GM19043 (cell line): ENCODE measurements at regions not wholly inside any gene's neighbourhood (a gene's known extent, or its start where the extent isn't known, plus 50 kb on each side); places are given as distances from the start of the nearest gene placed in this dataset.

Source experiments
- ATAC-seq: cut with Tn5 transposase; IDR thresholded peaks from one replicate; pipeline ENCODE4 v1.9.1; 2021; ENCODE audit warnings: low read depth; ENCODE audit not compliant: unreplicated experiment

DNA sequence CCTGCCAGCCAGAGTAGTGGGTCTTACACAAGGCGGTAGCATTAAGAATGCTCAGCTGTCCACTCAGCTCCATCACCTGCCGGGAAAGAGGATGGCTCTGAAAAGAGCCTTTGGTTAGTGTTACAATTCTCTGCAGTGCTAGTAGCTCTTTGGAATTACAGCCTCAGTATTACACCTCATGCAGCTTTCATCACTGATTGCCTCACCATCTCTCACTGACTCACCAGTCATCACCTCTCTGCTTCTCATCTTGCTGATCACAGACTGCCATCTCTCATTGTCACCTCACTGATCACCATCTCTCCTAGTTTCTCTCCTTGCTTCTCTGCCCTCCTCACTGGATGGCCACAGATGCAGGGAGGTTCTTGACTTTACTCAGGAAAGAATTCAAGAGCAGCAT, 573.5 kb upstream of the SETBP1 start:
- ATAC-seq, result no peak

DNA sequence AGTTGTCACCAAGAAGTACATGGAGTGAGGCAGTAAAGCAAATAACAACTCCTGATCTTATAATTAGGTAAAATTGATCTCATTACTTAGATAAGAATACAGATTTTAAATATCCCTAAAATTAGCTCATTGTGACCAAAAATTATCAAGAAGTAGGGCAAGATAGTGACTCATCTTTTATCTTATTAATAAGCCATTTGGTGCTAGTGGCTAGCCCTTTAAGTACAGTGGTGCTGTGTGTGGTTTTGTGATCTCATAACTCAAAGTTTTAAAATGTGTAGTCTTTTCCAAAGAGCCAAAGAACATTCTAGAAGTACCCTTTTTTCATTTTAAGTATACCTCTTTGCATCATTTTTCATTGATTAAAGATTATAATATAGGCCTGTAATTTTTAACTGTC, 569.4 kb upstream of the SETBP1 start:
- no peak for ATAC-seq

- ATAC-seq, result no peak
Measured at GRCh38 chr18:44117821-44118220, 562.9 kb upstream of the SETBP1 start.

- no peak for ATAC-seq
Measured at GRCh38 chr18:44119607-44120006, 561.1 kb upstream of the SETBP1 start.

DNA sequence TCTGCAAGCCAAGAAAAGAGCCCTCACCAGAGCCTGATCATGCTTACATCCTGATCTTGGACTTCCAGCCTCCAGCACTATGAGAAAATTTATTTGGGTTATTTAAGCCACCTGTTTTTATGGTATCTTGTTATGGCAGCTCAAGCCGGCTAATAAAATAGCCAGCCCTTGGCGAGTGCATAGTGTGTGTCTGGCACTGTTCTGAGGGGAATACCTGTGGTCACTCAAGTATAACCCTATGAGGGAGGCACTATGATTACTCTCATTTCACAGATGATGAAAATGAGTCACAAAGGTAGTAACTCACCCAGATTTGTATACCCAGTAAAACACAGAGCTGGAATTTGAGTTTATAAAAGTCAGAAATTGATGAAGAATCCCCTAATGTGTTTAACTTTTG, 556.9 kb upstream of the SETBP1 start:
- no peak for ATAC-seq

DNA sequence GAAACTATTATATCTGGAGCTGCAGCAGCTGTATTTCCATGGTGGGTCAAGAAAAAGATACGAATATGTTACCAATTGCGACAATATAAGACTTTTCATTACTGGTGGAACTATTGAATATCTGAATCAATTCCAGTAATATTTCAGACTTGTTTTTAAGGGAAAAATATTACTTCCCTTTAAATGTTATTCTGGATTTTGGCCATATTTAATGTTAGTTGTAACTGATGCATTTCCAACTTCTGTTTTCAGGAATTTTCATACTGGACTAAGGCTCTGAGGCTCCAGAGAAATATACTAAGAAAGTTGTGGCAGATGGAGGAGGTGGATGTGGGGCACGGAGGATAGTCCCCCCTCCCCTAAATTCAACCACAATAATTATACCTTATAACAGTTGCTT, 555.2 kb upstream of the SETBP1 start:
- no peak for ATAC-seq

GRCh38 chr18:44126598-44126997, 554.1 kb upstream of the SETBP1 start:
- ATAC-seq, result no peak

DNA sequence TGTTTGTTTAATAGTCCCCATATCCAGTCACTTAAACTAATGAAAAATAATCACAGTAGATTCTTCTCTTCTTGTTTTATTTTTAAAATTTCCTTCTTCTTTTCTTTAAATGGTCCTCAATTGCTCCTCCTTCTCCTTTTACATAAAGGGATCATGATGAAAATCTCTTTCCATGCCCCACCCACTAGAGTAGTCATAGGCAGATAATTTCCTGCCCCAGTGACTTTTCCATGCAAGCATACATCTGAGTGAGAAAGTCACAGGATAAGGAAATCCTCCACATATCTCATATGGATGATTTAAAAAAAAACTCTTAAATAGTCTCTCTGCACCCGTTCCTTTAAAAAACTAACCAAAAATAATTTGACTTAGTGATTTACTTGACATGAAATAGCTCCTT, 552.3 kb upstream of the SETBP1 start:
- ATAC-seq, result no peak

GRCh38 chr18:44130376-44130942, 550.2 kb upstream of the SETBP1 start:
- no peak for ATAC-seq

GRCh38 chr18:44133483-44133882, 547.2 kb upstream of the SETBP1 start:
- ATAC-seq, result no peak

DNA sequence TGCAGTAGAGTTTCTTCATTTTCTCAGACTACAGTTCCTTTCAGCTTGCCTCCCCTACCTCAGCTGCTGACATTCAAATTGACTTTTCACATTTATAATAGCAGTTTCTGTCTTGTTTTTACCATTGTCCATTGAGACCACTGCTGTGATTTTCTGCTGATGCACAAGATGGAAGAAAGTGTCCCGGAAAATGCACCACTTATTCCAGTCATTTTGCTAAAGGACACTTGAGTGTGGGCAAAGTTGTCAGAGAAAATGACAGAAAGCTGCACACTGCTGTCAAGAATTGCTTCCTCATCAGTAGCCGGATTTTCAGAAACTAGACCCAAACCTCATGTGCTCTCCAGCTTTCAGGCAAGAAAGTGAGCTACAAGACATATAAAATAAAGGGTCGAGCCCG, 546.2 kb upstream of the SETBP1 start:
- no peak for ATAC-seq

DNA sequence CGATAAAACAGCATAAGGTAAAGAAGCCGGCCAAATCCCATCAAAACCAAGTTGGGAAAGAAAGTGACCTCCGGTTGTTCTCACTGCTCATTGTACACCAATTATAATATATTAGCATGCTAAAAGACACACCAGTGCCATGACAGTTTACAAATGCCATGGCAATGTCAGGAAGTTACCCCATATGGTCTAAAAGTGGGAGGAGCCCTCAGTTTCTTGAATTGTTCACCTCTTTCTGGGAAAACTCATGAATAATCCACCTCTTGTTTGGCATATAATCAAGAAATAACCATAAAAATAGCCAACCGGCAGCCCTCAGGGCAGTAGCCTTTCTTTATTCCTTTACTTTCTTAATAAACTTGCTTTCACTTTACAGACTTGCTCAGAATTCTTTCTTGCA, 544.9 kb upstream of the SETBP1 start:
- ATAC-seq, result no peak

GRCh38 chr18:44136326-44136725, 544.4 kb upstream of the SETBP1 start:
- no peak for ATAC-seq

DNA sequence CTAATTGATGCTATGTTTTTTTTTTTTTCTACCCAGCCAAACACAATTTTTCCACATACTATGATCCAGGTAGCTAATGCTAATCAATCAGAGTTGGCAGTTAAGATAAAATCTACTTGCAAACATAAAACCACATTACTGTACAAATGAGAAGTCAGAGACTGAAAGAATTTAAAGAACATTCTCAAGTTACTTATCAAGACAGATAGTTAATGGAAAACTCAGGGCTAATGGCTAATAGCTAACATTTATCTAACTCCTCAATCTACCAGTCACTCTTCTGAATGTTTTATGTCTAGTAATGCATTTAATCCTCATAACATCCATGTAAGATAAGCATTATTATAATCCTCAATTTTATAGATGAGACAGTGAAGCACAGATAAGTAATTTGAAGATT, 537.6 kb upstream of the SETBP1 start:
- no peak for ATAC-seq

DNA sequence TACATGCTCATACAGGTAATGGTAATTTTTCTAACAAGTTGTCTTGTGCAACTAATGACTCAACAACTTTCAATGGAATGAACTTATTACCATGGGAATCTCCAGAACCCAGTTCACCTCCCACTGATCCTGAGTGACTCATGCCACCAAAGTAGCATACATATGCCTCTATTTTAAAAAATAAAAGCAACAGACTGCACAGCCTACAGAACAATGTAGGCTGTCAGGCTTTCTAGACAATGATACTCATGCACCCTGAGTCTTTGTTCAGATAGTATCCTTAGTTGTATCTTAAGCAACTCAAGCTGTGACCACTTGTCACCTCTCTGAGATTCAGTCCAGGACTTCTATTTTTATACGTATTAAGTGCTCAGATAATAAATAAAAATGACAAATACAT, 531.0 kb upstream of the SETBP1 start:
- ATAC-seq, result no peak

DNA sequence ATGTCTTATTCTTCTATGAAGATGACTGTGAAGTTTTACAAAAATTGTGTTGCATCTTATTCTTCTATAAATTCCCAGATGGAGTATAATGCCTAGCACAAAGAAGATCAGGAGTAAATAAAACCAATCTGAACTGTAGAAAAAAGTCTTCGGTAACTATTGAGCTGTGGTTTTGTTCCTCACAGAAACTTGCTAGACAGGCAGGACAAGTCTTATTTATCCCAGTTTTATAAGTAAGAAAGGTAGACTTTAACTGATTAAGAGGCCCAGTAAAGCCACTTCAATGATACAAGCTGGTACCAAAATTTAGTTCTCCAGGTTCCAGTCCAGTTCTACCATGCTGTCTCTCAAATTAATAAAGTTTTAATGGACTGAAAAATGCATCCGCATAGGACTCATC, 526.7 kb upstream of the SETBP1 start:
- ATAC-seq, result no peak

DNA sequence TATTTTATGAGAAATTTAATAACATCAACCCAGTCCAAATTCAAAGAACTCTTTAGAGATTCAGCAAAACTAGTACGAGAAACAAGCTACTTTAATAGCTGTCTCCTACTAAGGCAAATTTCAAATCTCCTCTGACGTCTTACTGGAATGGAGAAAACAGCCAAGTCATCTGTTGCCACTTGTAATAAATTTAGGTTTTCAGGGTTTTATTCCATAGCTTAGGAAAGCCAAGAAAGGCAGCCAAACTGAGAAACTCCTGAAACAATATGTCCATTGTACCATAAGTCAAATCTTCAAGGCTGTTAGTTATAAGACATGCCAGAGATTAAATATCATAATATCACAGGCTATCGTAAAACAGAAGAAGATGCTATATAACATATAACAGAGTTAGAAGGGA, 524.6 kb upstream of the SETBP1 start:
- no peak for ATAC-seq

- ATAC-seq, result no peak
Measured at GRCh38 chr18:44156776-44157335, 523.8 kb upstream of the SETBP1 start.

DNA sequence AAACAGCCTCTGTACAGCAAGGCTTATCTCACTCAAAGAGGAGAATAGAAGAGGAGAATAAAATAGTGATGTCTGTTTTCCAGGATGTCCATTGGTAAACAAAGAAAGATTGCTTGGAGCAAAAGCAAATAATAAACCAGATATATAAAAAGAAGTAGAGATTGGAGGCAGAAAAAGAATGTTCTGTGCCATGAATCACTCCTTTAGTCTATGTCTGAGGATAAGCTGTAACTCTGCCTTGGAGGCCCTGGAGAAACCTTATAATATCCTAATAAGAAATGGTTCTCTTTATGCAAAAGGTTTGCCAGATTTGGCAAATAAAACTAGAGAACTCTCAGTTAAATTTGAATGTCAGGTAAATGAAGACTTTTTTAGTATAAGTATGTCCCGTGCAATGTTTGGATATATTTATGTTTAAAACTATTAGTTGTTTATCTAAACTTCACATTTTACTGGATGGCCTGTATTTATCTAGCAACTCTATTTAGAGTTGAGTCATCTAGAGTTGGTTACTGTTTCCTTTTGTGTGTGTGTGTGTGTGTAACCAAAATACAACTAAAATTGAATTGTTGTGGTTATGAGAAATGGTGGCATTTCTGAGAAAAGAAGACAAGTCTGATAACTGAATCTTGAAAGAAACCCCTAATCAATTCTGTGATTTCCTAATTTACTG, 510.3 kb upstream of the SETBP1 start:
- ATAC-seq, result no peak

GRCh38 chr18:44171301-44171700, 509.4 kb upstream of the SETBP1 start:
- no peak for ATAC-seq

DNA sequence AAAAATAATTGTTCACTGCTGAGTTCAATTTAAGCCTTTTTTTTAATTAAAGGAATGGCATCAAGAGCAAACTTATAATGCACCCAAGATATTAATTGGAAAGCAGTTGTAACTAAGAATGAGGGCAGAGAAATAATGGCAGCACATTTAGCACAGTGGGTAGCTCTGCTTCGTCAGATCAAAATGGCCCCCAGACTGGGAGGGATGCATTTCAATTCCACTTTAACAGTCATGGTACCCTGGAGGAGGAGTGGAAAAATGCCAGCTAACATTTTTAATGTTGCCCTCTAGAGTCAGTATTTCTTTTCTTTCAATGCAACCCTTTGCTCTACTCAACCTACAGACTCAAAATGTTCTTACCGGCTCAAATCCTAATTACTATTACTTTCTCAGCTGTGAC, 504.8 kb upstream of the SETBP1 start:
- no peak for ATAC-seq

DNA sequence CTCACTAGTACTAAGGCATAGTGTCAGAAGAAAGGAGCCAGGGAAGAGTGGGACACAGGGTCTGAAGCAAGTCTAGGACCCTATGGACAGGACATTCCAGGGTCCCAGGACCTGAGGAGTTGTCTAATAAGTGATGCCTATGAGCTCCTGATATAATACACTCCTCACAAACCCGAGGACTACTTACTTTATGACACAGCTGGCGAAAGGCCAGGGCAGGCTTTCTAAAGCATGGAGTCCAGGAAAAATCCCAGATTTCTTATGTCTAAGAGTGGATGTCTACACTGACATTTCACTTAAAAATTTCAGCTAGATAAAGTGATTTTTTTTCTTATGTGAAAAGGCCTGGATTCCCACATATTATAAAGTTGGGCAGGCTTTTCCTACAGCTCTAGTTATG, 502.2 kb upstream of the SETBP1 start:
- no peak for ATAC-seq
